ENCODE measurements at regions not wholly inside any gene's neighbourhood (a gene's known extent, or its start where the extent isn't known, plus 50 kb on each side); places are given as distances from the start of the nearest gene placed in this dataset.
"Not testable (repeated sequence)": the region's sequence is repeated elsewhere in the genome, so short reads cannot be mapped to it uniquely, and the experiment has no call there.

DNA sequence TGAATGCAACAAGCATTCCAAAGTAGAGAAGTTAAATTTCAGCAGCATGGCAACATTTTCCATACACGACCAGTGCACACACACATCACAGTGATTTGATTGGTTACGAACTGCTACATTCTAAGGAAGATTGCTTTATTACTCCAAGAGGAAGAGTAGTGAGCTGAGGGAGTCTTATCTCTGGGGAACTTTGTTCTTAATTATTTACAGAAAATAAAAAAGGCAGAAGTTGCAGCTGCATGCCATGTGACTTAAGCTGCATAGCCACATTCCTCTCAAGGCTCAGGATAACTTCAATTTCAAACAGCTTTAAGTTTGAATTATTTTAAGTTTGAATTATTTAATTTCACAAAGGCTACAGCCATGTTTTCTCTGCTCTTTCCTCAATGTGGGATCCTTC is 71.6 kb upstream of the HSPB3 start:
- no peak for ATAC-seq
- Mint-ChIP-seq H3K9me3 (peaks cover 3% of the 10 kb centered on the region), H3K4me1 (no peaks in the 10 kb centered on the region), H3K36me3 (no peaks in the 10 kb centered on the region), H3K4me3 (no peak overlapping the region), H3K27me3 (peaks cover 21% of the 10 kb centered on the region), H3K27ac (no peak overlapping the region)

DNA sequence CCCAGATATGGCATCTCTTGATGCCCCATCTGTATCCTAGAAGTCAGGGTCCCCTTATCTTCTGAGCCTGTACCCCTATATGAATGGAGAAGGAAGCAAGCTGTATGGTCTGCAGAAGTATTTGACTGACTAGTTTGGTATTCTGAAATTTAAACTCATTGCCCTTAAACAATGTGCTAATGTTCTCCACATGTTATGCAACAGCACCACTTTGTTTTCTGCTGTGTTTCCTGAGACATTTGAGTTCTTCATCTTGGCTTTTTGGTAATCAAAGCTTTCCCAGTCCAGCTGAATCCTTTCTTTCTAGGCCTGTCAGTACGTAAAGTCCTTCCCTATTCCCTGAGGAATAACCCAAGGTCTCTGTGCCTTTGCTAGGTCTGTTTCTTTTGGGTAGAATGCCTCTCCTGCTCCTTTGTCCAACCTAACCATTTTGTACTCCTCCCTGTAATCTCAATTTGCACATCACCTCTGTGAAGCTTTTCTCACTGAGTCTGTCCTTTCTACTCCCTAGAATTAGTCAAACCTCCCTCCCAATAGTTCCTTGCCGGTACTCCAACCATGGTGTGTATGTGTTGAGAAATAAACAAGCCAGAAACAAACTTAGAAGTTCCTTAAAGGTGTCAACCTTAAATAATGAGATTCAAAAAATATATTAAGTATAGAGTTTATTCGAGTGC is 72.1 kb upstream of the HSPB3 start:
- H3K27me3 Mint-ChIP-seq, result peaks cover 27% of the 10 kb centered on the region
- no peaks in the 10 kb centered on the region for H3K4me1 Mint-ChIP-seq
- H3K27ac Mint-ChIP-seq, result no peak overlapping the region
- no peaks in the 10 kb centered on the region for H3K36me3 Mint-ChIP-seq
- no peak overlapping the region for H3K4me3 Mint-ChIP-seq
- no peak for ATAC-seq
- H3K9me3 Mint-ChIP-seq, result peaks cover 3% of the 10 kb centered on the region

DNA sequence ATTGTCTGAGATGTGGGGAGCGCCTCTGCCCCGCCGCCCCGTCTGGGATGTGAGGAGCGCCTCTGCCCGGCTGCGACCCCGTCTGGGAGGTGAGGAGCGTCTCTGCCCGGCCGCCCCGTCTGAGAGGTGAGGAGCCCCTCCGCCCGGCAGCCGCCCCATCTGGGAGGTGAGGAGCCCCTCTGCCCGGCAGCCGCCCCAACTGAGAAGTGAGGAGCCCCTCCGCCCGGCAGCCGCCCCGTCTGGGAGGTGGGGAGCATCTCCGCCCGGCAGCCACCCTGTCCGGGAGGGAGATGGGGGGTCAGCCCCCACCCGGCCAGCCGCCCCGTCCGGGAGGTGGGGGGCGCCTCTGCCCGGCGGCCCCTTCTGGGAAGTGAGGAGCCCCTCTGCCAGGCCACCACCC is 70.9 kb upstream of the ARL15 start:
- not testable (repeated sequence) for ATAC-seq, H3K4me3 Mint-ChIP-seq, H3K27ac Mint-ChIP-seq, H3K9me3 Mint-ChIP-seq, H3K4me1 Mint-ChIP-seq, H3K36me3 Mint-ChIP-seq
- H3K27me3 Mint-ChIP-seq, result peaks cover 29% of the 10 kb centered on the region

DNA sequence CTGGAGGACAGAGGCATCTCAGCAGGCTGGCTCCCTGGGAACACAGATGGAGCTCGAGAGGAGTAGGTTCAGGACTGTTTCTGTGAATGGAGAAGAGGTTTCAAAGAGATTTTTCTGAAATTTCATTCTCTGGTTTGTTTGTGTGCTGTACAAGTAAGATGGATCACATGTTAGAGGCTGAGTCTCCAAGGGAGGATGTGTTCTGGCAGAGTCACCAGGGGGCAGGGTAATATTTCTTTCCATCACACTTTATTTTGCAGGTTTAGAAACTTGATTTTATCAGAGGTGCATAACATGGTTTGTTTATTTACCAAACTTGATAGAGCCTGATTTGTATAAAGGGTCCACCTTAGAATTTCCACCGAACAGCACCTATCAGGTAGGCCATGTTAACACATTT is 69.2 kb upstream of the ARL15 start:
- Mint-ChIP-seq H3K9me3 (peaks cover 3% of the 10 kb centered on the region), H3K27me3 (peaks cover 44% of the 10 kb centered on the region), H3K27ac (no peak overlapping the region), H3K4me3 (no peak overlapping the region), H3K4me1 (no peaks in the 10 kb centered on the region), H3K36me3 (no peaks in the 10 kb centered on the region)
- ATAC-seq, result no peak

DNA sequence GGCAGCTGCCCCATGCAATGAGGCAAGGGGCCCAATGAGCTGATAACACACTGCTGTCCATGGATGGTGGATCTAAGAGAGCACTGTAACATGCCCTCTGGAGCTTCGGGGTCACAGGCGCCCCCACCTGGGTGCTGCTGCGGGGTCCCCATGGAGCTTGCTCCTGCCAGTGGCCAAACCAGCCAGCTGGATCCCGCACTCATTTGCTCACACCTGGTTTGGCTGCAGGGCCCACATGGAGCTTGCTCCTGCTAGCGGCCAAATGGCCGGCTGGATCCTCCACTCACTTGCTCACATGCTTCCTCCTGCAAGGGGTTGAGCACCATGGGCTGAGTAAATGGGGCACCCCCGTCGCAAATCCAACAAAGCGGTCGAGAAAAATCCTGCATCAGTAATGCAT is 68.3 kb upstream of the ARL15 start:
- no peak for ATAC-seq
- H3K9me3 Mint-ChIP-seq, result peaks cover 9% of the 10 kb centered on the region
- H3K27me3 Mint-ChIP-seq, result peaks cover 52% of the 10 kb centered on the region
- no peak overlapping the region for H3K27ac Mint-ChIP-seq
- no peaks in the 10 kb centered on the region for H3K36me3 Mint-ChIP-seq
- H3K4me1 Mint-ChIP-seq, result no peaks in the 10 kb centered on the region
- H3K4me3 Mint-ChIP-seq, result no peak overlapping the region

DNA sequence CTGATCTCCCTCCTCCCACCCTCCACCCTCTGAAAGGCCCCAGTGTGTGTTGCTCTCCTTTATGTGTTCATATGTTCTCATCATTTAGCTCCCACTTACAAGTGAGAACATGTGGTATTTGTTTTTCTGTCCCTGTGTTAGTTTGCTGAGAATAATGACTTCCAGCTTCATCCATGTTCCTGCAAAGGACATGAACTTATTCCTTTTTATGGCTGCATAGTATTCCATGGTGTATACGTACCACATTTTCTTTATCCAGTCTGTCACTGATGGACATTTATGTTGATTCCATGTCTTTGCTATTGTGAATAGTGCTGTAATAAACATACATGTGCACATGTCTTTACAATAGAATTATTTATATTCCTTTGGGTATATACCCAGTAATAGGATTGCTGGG is 67.0 kb upstream of the ARL15 start:
- Mint-ChIP-seq H3K9me3 (peaks cover 15% of the 10 kb centered on the region), H3K27me3 (peaks cover 66% of the 10 kb centered on the region)
- H3K27ac Mint-ChIP-seq, H3K36me3 Mint-ChIP-seq, ATAC-seq, H3K4me3 Mint-ChIP-seq, H3K4me1 Mint-ChIP-seq: not testable (repeated sequence)

DNA sequence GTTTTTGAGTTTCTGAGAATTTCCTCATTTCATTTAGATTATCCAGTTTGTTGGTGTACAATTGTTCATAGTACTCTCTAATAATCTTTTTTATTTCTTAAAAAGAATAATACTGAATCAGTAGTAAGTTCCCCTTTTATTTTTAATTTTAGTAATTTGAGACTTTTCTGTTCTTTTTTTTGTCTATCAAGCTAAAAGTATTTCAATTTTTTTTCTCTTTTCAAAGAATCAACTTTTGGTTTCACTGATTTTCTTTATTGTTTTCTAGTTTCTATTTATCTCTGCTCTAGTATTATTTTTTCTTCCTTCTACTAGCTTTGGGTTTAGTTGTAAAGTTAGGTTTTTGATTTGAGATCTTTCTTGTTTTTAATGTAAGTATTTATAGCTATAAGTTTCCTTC is 60.6 kb upstream of the ARL15 start:
- H3K27me3 Mint-ChIP-seq, result peaks cover 48% of the 10 kb centered on the region
- peaks cover 12% of the 10 kb centered on the region for H3K9me3 Mint-ChIP-seq
- no peak for ATAC-seq
- H3K36me3 Mint-ChIP-seq, result no peaks in the 10 kb centered on the region
- H3K27ac Mint-ChIP-seq, result no peak overlapping the region
- H3K4me3 Mint-ChIP-seq, result no peak overlapping the region
- no peaks in the 10 kb centered on the region for H3K4me1 Mint-ChIP-seq

DNA sequence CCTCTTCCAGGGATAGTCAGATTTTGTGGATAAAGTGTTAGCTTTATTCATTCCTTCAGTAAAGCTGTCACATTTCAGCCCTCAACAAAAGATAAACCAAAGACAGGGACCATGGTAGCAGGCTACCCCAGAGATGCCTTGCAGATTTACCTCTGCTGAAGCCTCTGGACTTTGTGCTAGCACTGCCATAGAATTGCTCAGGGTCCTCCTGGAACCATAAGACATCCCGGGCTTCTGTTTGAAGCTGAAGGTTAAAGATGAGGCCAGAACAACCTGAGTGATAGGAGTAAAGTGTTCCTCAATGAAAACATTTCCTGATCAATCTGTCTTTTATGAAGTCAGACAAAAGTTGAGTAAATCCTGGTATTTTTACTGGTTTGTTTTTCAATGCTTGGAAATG is 57.5 kb upstream of the ARL15 start:
- no peak overlapping the region for H3K4me3 Mint-ChIP-seq
- ATAC-seq, result no peak
- H3K27ac Mint-ChIP-seq, result no peak overlapping the region
- H3K9me3 Mint-ChIP-seq, result peaks cover 2% of the 10 kb centered on the region
- H3K4me1 Mint-ChIP-seq, result peaks cover 5% of the 10 kb centered on the region
- H3K27me3 Mint-ChIP-seq, result peaks cover 16% of the 10 kb centered on the region
- H3K36me3 Mint-ChIP-seq, result no peaks in the 10 kb centered on the region

DNA sequence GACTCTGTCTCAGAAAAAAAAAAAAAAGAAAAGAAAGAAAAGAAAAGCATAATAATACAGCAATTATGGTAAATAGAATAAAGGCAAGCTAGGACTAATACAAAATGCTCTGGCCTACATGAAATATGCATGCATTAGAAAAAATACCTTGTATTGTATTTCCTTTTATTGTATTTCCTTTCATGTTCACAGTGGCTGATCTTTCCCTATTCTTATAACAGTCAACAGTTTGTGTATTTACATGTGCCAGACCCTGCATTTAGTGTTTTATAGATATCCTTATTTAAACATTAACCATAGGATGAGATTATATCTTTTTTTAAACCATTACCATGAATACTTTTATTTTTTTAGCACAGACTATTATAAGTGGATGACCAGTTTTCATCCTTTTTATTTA is 56.3 kb upstream of the ARL15 start:
- no peaks in the 10 kb centered on the region for H3K9me3 Mint-ChIP-seq
- no peaks in the 10 kb centered on the region for H3K36me3 Mint-ChIP-seq
- no peak overlapping the region for H3K4me3 Mint-ChIP-seq
- H3K27ac Mint-ChIP-seq, result no peak overlapping the region
- peaks cover 6% of the 10 kb centered on the region for H3K27me3 Mint-ChIP-seq
- H3K4me1 Mint-ChIP-seq, result peaks cover 7% of the 10 kb centered on the region
- no peak for ATAC-seq

DNA sequence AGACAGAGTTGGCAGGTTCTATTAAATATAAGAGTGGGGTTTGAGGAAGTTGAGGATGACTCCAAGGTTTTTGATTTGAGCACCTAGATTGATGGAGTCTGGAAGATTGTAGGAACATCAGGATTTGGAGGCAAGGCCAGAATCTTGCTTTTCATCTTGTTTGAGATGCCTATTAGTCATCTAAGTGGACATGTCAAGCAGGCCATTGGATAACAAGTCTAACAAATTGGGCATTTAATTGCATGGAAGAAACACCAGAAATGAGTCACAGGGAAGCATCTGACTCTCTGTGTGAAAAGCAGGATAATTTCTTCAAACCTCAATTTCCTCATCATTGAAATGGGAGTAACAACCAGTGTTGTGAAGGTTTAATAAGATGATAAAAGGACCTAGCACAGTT is 53.3 kb upstream of the ARL15 start:
- H3K27ac Mint-ChIP-seq, result no peak overlapping the region
- H3K4me1 Mint-ChIP-seq, result peaks cover 7% of the 10 kb centered on the region
- H3K4me3 Mint-ChIP-seq, result no peak overlapping the region
- H3K9me3 Mint-ChIP-seq, result no peaks in the 10 kb centered on the region
- H3K27me3 Mint-ChIP-seq, result peaks cover 11% of the 10 kb centered on the region
- no peaks in the 10 kb centered on the region for H3K36me3 Mint-ChIP-seq
- ATAC-seq, result no peak

DNA sequence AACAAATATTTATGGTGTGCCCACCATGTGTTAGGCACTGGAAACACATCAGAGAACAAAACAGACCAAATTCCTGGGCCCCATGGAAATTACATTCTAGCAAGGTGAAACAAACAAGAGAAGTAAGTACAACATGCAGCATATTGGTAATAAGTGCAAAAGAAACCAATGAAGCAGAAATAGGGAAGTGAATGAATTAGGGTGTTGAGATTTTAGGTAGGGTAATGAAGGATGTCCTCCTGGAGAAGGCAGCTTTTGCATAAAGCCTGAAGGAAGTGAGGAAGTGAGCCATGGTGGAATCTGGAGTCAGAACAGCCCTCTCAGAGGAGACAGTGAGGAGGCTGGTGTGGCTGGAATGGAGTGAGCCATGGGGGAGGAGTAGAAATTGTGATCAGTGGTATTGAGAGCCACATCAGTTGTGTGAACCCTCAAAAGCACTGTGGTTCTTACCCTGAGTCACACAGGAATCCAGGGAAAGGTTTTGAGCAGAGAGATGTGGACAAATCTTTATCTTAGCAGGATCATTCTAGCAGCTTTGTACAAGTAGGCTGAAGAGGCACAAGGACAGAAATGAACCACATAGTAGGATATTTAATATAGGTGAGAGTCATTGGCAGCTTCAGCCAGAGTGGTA is 52.7 kb upstream of the ARL15 start:
- Mint-ChIP-seq H3K4me3 (no peak overlapping the region), H3K27me3 (peaks cover 11% of the 10 kb centered on the region), H3K4me1 (peaks cover 7% of the 10 kb centered on the region), H3K36me3 (no peaks in the 10 kb centered on the region), H3K9me3 (no peaks in the 10 kb centered on the region), H3K27ac (no peak overlapping the region)
- no peak for ATAC-seq

DNA sequence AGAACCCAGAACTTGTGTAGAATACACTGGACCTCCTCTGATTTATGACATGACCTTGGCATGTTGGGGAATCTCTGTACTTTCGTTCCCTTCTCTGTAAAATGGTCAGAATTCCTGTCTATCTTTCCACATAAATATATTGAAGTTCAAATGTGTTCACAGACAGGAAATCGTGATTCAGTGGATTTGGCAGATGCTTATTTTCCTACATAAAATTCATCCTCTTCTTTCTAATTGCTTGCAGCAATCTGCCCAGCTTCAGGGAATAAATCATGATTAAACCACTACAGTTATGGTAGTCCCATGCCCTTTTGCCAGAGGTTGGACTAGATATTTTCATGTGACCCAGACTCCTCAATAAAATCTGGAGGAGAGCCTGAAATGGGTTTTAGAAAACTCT is 52.1 kb upstream of the ARL15 start:
- no peaks in the 10 kb centered on the region for H3K9me3 Mint-ChIP-seq
- no peak for ATAC-seq
- H3K27ac Mint-ChIP-seq, result no peak overlapping the region
- peaks cover 7% of the 10 kb centered on the region for H3K4me1 Mint-ChIP-seq
- H3K27me3 Mint-ChIP-seq, result peaks cover 11% of the 10 kb centered on the region
- no peaks in the 10 kb centered on the region for H3K36me3 Mint-ChIP-seq
- no peak overlapping the region for H3K4me3 Mint-ChIP-seq

DNA sequence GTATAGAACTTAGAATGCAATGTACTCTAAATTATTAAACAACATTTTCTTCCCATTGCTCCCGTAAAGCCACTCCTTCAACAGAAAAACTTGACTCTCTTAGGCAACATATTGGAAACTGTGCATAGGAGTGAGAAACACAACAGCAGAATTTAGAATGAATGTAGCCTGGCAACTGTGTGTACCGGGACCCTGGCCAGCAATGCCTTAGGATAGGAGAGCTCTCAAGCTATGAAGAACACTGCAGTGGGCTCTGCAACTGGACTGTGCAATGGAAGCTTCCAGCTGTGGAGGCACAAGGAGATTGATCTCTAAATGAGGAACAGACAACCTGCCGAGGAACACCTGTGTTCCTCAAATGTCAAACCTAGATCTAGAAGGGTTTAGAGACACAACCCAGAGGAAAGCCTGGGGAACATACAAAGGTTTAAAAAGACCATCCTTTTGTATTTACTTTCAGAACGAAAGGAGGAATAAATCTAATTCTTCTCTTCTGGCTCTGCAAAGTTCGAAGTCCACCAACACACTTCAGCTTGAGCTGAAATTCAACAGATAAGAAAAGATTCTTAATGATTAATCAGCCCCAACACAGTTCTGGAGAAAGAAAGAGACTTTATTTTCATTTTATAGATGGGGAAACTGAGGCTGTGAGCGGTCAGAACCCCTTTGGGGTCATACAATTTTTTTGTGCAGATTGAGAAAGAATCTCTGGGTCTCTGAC is 51.5 kb upstream of the ARL15 start:
- H3K4me1 Mint-ChIP-seq, result peaks cover 7% of the 10 kb centered on the region
- no peak overlapping the region for H3K4me3 Mint-ChIP-seq
- H3K27me3 Mint-ChIP-seq, result peaks cover 11% of the 10 kb centered on the region
- no peaks in the 10 kb centered on the region for H3K9me3 Mint-ChIP-seq
- no peaks in the 10 kb centered on the region for H3K36me3 Mint-ChIP-seq
- H3K27ac Mint-ChIP-seq, result no peak overlapping the region
- no peak for ATAC-seq

DNA sequence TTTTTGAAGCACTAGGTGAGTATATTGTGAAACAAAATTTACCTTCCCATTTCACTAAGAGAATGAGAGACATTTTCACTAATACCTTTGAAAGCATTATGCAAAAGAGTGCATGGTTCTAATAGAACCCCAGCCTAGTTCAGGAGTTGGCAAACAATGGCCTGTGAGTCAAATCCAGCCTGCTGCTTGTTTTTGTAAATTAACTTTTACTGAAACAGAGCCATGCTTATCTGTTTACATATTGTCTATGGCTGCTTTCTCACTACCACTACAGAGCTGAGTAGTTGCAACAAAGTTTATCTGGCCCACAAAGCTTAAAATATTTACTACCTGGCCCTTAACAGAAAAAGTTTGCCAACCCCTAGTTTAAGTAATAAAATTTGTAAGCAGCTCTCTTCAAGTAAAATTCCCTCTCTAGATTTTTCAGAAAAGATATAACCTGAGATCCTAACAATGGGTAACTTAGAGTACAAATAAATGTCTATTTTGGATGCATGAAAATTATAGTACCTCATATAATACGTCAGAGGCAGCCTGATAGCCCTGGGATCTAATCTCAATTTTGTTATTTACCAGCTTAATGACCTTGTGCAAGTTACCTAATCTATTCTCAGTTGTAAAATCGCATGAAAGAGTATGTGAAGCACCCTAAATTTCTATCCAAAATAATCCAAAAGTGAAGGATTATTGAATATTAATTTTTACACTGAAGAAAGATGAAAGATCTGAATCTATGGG is 50.7 kb upstream of the ARL15 start:
- Mint-ChIP-seq H3K27me3 (peaks cover 13% of the 10 kb centered on the region), H3K4me3 (no peak overlapping the region), H3K36me3 (no peaks in the 10 kb centered on the region), H3K9me3 (no peaks in the 10 kb centered on the region), H3K27ac (no peak overlapping the region), H3K4me1 (peaks cover 7% of the 10 kb centered on the region)
- ATAC-seq, result no peak

All from stimulated activated memory B cell treated with anti-CD40 and anti-IgM and Interleukin-4, amounts not matched to agents 10 μg/mL and 1 μg/mL and 100 μg/mL, for 72 hours (primary cell).